NCI-H187 treated with DMSO at 0.1 percent for 48 hours (cell line): ENCODE measurements at regions not wholly inside any gene's neighbourhood (a gene's known extent, or its start where the extent isn't known, plus 50 kb on each side); places are given as distances from the start of the nearest gene placed in this dataset.
A peak's percentile ranks its signal among the peaks of the same experiment; 100 is the strongest.
"Not testable (repeated sequence)": the region's sequence is repeated elsewhere in the genome, so short reads cannot be mapped to it uniquely, and the experiment has no call there.

Experiments used
- DNase-seq: peaks from one replicate; lab custom pipeline; 2025; lab: John Stamatoyannopoulos, UW

DNA sequence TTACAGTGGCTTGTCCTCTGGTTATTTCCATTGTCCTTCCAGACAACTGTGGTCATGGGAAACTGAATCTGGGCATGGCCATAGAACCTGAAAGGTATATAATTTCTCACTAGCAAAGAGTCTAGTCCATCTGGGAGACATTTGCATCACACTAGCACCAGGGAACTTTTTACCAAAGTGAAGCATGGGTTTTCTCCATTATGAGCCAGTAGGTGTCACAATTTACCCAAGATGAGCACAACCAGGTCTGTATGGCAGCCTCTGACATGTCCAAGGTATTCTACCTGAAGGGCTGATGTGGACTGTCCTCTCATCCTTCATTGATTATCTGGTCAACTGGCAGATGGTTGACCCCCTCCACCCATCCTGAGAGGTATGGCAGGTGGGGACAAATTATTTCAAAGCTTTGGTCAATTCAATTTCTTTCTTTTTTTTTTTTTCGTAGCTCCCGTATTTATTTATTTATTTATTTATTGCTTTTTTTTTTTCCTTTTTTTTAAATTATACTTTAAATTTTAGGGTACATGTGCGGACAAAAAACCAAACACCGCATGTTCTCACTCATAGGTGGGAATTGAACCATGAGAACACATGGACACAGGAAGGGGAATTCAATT, 425.9 kb downstream of the TMEM135 start:
- DNase-seq, result peak; percentile 8

DNA sequence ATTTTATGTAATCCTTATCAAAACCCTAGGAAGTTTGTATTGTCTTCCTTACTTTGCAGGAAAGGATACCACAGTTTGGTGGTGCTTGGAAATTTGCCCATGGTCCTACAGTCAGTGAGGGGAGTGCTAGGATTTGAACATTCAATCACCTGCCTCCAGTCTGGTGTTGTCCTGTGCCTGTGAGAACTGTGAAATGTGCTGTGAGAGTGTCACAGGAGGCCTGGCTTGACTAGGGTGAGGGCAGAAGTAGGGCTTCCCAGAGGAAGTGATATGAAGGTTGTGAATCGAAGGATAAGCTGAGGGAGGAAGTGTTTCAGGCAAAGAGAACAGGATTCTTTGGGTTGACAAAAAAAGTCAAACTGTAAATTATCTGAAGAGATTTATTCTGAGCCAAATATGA, 424.4 kb downstream of the TMEM135 start:
- no peak for DNase-seq

DNA sequence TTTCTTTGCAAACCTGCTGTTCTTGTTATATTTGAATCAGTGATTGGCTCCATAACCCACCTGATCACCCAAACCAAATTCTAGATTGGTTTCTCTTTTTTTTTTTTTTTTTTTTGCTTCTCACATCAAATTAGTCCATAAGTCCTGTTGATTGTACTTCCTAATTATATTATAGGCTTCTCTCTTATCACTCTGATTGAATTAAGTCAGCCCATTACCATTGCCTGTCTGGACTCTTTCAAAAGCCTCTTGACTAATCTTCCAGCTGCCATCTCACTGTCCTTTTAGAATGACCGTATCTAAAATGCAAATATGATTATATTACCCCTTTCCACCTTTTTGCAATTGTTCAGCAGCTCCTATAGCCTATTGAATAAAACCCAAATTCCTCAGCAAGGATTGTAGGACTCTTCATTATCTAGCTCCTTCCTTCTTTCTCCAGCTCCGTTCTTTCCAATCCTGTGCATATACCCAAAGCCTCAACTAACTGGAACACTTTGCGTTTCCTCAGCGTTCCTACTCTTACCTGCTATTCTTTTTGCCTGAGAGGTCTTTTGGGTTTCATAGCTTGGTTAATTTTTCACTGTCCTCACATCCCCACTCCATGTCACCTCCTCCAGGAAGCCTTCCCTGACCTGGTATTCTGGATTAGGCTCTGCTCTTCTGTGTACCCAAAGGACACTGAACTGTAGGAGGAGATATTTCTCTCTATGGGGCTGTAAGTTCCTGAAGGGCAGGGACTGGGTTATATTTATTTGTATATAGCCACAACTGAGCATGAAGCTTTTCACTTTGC, 423.3 kb downstream of the TMEM135 start:
- no peak for DNase-seq

DNA sequence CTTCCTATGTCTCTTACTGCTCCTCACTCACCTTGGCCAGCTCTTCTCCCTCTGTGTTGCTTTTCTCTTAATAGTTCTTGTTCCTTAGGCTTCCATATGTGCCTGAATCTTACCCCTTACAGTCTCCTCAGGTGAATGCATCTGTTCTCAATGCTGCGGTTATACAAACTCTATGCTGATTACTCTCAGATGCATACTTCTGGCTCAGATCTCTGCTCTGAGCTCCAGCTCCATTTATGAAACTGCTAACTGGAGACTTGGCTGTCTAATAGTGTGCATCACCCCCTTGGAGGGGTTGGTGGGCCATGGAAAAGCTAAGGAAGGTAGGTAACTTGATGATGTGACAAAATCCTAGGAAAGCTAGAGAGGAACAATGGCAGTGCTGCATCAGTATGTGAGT, 422.5 kb downstream of the TMEM135 start:
- DNase-seq, result no peak

DNA sequence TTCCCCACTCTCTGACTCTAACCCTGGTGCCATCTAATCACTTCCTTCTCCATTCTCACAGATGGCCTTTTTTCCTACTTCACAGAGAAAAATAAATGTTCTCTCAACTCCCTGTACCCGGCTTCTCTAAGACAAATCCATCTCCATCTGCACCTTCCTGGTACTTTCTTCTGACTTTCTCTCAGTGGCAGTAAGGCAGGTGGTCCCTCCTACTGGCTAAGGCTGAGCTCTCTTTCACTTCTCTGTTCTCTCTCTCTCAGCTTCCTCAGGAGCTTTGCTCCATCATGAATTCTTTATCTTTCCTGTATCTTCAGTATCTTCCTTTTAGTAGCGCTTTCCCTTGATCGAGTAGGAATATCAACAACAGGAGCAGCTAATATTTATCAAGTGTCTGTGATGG, 421.6 kb downstream of the TMEM135 start:
- no peak for DNase-seq

DNA sequence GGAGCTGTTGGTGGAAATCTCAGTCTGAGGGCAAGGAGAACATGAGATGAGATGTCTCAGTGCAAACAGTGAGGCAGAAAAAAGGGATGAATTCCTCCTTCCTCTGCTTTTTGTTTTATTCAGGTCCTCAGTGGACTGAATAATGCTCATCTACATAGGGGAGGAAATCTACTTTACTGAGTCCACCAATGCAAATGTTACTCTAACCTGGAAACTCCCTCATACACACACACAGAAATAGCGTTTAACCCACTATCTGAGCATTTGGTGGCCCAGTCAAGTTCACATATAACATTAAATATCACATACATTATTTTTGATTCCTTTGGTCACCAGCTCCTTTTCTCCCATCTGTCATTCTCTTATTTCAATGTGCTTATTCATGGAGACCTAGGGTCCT, 418.8 kb downstream of the TMEM135 start:
- no peak for DNase-seq

DNA sequence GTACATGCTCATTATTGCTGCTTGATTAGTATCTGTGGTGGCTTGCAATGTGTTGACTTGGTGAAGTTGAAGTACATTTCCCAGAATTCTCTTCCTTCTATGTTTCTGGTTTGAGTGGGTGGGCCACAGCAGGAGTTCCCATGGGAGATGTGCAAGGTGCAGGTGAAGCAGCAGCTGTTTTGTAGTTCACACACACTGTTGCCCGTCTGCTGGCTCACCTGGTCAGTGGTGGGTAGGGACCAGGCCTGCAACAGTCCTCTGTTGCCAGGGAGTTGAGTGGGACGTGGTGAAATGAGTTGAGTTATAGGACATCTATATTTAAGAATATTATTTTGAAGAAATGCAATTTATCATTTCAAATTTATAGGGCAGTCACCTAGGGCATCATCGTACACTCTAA, 417.4 kb downstream of the TMEM135 start:
- no peak for DNase-seq

DNA sequence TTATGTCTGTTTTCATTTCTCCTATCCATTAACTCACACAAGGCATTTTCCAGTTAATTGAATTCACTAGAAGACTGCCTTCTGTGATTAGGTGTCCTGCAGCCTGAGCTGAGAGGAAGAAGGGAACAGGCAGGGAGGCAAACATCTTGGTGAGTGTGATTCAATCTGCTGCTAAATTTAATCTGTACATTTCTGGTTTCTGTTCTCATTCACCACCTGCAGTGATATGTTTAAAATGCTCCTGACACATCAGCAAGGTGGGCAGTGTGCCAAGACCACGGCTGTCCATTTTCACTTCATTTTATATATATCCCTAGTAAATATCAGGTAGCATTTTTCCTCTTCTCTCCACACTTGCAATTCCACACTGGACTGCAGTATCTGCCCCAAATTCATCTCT, 416.5 kb downstream of the TMEM135 start:
- DNase-seq, result no peak

DNA sequence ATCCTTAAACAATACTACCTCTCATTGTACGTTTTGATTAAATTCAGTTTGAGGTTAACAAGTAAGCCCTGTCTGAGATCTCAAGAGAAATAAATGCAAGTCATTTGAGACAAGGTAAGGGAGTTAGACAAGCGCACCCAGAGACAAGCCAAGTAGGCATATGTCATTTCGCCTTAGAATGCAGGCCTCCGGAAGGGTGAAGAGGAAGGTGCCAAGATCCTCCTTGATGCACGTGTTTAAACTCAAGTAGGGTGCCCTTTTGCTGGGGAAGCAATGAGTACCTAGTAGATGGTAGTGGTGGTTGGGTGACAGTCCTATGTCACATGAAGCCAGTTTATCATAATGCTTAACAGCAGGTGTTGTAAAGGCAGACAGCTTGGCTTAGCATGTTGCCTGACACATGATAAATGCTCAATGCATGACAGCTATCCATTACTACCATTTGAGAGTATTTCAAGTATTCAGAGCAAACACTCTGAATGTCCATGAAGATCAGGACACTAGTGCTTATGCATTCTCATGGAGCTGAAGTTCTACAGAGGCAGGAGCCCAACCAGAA, 415.9 kb downstream of the TMEM135 start:
- DNase-seq, result peak; percentile 48

DNA sequence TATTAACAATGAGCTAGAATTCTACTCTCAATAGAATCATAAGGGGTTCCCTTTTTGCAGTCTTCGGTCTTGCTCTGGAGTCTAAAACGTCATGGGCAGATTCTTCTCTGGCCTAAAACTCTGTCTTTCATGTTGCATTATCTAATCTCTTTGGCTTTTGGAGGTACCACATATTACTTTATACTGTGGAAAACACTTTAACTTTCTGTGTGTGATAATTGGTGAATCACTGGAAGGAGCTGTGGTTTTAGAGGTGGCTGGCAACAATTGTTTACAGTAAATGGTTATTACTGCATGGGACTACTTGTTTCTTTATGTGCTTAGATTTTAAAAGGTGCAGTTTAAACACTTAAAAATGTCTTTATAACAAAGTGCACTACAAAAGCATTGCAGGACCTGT, 414.3 kb downstream of the TMEM135 start:
- not testable (repeated sequence) for DNase-seq

DNA sequence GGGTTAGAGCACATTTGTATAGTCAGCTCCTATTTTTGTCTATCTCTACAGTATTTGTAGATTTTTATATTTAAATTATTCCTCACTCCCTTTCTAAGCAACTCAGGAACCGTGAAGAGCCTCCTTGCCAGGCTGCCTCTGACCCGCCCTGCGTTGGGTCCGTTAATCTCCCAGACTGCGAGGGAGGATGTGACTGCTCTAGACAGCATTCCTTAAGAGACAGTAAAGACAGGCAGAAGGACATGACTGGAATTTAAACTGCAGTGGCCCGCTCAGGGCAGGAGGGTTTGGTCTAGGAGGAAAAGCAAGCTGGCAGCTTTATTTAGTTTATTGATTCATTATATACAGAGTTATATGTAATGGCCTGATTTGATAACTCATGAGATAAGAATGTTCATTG, 413.7 kb downstream of the TMEM135 start:
- no peak for DNase-seq

DNA sequence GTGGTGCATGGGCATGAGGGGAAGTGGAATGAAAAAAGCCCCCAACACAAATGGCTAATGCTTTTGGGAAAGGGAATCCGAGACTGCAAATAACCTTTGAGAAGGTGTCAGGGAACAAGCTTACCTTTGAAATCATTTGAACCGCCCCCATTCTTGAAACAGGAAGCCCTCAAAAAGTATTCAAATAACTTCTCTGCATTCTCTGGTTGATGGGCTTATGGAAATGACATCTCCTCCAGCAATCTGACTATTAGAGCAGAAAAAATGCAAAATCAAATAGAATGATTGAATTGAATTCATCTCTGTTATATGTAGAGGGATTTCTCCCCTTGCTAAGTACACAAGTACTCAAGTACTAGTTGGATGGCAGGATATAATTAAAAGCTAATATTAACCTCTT, 409.9 kb downstream of the TMEM135 start:
- DNase-seq, result no peak

DNA sequence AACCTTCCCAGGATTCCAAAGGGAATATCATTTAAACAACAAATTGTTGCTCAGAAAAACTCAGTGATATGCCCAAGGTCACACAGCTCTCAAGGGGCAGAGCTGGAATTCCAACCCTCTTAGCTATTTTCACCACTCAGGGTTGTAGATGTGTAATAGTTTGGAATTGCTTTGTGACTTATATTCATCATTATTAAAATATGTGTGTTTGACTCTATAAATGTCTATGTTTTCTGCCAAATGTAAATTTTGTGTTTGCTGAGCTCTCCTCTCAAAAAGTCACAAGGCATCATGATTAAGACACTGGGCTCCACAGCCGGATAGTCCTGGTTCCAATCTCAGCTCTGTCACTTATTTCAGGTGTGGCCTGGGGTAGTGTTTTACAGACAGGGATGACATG, 407.3 kb downstream of the TMEM135 start:
- no peak for DNase-seq

DNA sequence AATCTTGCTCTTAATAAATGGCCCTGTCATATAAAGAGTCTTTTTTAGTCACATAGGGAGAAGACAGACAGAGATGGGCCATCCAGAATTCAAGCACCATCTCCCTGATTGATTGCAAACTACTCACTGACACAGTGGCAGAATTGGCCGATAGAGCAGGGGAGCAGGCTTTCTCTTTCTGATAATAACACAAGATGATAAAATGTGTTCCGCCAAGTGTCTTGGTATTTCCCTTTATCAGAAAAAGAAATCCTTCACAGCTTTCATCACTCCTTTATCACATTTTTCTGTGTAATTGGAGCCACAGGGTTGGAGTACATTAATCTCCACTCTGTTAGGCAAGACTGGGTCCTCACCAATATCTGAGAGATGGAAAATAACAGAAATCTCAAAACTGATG, 406.0 kb downstream of the TMEM135 start:
- DNase-seq, result no peak

DNA sequence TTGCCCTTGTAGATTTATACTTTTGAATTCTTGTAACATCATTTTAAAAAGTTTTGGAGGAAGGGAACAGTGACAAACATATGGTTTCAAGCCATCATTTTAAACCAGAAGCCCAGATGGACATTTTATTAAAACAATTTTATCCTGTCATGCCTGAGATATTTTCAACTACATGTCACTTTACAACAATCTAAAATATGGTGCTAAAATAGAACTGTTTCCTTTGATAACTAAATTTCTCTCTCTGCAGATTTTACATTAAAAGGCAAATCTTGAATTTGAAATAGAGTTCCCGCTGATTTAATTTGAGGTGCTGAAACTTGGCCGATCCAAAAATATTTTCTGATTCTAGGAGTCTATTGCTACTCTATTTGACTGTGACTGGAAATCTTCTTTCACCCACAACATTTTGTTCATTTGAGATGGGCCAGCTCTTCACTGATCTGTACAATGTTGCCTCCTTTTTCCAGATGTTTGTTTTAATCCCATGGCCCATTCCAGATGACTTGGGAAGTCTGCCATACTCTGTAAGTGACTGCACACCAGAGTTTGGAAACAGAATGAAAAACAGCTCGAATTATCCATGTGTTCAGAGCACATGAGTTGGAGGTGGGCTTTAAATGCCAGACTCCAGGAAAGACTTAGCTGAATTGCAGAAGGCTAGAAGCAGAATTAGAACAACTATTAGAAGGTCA, 402.5 kb downstream of the TMEM135 start:
- DNase-seq, result no peak

DNA sequence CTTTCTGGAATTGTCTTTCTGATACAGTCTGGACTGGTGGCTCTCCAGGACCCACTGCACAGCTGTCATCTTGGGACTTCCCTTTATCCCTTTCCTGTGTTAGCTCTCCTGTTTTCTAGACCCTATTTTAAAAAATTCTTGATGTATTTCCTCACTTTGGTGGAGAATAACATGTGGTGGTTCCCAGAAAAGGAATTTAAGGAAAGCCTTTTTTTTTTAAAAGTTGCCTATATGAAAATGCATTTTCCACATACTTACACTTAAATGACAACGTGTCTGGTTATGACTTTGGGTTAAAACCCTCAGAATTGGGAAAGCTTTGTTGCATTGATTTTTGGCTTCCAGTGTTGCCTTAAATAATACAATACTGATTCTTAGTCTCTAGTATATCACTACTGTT, 400.7 kb downstream of the TMEM135 start:
- DNase-seq, result no peak

DNA sequence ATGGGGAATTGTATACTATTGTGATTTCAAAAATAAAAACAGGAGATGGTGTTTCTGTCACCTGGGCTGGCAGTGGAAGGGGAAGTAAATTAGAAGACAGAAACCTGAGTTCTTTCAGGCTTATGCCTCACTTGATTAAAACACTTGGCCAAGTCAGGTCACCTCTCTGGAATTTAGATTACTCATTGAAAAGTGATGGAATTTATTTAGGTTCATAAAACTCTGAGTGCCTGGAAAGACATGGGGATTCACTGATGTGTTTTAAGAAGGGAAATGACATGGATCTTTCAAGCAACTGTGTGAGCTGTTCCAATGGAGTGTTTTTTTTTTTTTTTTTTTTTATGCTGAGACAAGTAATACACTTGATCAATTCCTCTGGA, 400.1 kb downstream of the TMEM135 start:
- DNase-seq, result no peak

DNA sequence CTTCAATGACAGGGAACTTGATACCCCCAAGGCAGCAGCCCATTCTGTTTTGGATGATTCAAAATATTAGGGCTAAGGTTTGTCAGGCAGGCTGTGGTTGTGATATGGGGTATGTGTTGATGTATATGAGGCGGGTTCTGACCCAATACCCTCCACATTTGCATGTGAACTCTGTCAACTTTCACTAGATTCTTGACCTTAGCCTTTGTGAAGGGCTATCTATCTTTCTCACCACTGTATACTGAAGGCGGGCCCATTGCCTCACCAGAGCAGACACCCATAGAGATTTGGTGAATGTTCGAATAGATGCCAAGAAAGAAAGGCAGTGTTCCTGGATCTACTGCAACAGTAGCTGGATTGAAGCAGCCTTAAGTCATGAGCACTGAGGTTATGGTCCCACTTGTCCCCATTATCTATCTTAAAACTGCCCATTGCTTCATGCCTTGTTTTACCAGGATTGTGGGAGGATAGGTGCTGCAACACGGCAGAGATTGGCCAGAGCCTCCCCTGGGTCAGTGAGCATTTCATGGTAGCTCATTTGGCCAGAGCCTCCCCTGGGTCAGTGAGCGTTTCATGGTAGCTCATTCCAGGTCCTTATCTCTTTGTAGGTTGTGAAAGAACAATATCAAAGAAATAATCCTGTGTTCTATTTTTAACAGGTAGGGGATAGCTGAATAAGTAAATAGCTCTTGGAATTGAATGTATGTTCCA, 399.6 kb downstream of the TMEM135 start:
- no peak for DNase-seq

DNA sequence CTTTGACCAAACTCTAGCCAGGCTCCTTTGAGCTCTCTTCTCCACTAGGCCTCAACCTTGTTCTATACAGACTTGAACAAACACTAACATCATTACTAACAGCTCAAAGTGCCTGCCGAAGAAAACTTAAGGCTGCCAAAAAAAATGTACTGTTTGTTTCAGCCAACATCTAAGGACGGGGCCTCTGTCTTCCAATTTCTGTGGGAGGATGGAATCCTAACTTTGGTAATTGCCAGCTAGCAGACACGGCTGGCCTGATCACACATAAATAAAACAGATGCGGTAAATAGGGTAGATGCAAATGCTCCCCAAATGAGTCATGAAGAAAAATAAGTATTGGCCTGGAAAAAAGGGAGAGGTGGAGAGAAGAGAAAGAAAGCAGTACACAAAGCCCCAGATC, 394.3 kb downstream of the TMEM135 start:
- no peak for DNase-seq

DNA sequence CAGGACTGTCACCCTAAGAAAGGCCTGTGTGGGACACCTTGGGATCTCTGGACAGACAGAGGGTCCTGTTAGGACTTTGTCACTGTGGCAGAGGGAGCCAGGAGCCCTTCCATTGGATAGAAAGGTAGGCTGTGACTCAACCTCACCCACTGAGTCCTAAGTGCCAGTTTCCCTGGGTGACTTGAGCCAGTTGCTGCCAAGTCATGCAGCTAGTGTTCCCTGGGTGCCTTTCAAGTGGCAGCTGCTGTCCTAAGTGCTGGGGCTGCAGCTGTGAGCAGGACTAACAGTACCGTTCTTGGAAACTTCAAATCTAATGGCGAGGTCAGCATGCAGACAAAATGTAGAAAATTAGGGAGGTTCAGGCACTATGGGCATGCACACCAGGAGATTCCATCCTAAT, 393.7 kb downstream of the TMEM135 start:
- no peak for DNase-seq

DNA sequence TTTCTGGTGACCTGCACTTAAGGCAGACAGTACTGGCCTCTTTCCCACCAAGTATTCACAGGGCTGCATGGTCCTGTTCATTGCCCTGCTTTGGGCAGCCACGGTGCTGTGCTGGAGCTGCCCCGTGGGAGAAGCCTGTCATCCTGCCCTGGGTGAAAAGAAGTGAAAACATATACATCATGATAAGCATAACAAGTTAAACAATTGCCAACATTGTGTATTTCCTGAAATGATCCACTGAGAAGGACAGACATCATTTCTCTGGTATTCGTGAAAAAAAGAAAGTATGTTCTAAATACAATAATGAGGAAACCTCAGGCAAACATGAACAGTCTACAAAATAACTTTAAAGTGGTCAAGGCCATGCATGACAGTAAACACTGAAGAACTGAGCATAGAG, 393.1 kb downstream of the TMEM135 start:
- DNase-seq, result no peak

DNA sequence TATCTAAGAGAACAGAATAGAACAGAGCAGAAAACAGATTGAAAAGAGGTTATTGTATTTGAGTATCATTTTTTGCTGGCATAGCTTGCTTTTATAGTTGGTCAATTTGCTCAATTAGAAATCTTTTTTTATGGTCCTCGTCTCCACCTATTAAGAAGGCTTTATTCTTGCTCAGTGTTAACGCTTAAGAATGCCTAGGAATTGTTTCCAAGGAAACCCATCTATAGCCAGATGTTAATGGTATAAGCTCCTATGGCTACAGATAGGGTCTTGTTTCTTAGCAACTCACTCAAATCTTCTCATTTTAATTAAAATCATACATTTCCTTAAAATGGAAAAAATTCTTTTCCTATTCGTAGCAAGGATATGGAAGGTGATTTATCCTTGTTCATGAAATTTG, 392.3 kb downstream of the TMEM135 start:
- no peak for DNase-seq
